ENCODE measurements at regions not wholly inside any gene's neighbourhood (a gene's known extent, or its start where the extent isn't known, plus 50 kb on each side); places are given as distances from the start of the nearest gene placed in this dataset.
A peak's percentile ranks its signal among the peaks of the same experiment; 100 is the strongest.

- peak; percentile 66 for DNase-seq
- H3K4me3 ChIP-seq (ENCODE audit: low read depth, low read length), result no peak overlapping the region
- H3K4me1 ChIP-seq, result peaks cover 22% of the 10 kb centered on the region
- H3K27me3 ChIP-seq, result no peaks in the 10 kb centered on the region
- no peak for TF ChIP-seq CTCF (IDR thresholded peaks at IDR 0.05; ENCODE audit: low read depth, low read length)
- no peaks in the 10 kb centered on the region for H3K36me3 ChIP-seq
- no peaks in the 10 kb centered on the region for H3K9me3 ChIP-seq
Measured at GRCh38 chr2:37837628-37838328, 87.3 kb upstream of the RMDN2 start.

GRCh38 chr2:37838541-37839167, 86.4 kb upstream of the RMDN2 start:
- Histone ChIP-seq H3K36me3 (no peaks in the 10 kb centered on the region), H3K4me1 (peaks cover 22% of the 10 kb centered on the region), H3K27me3 (no peaks in the 10 kb centered on the region), H3K4me3 (ENCODE audit: low read depth, low read length) (no peak overlapping the region), H3K9me3 (no peaks in the 10 kb centered on the region)
- no peak for TF ChIP-seq CTCF (IDR thresholded peaks at IDR 0.05; ENCODE audit: low read depth, low read length)
- DNase-seq, result peak; percentile 72

DNA sequence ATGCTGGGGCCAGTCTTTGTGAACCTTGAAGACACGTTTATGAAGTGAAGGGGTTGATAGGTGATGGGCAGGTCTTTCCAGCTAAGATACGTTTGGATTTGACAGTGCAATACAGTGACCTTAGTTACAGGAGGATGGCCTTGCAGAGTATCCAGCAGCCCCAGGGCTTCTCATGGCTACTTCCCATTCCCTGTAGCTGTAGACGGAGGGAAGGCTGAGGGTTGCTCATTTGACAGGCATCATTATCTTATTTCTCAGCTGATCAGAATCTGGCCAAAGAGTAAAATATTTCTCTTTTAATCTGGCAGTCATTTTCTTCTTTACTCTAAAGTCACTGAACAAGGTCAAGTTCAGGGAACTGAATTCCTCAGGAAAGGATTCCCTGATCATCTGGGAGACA, 85.1 kb upstream of the RMDN2 start:
- TF ChIP-seq CTCF (IDR thresholded peaks at IDR 0.05; ENCODE audit: low read depth, low read length), result no peak
- Histone ChIP-seq H3K27me3 (no peaks in the 10 kb centered on the region), H3K9me3 (no peaks in the 10 kb centered on the region), H3K4me1 (peaks cover 22% of the 10 kb centered on the region), H3K4me3 (ENCODE audit: low read depth, low read length) (no peak overlapping the region), H3K36me3 (no peaks in the 10 kb centered on the region)
- DNase-seq, result no peak

DNA sequence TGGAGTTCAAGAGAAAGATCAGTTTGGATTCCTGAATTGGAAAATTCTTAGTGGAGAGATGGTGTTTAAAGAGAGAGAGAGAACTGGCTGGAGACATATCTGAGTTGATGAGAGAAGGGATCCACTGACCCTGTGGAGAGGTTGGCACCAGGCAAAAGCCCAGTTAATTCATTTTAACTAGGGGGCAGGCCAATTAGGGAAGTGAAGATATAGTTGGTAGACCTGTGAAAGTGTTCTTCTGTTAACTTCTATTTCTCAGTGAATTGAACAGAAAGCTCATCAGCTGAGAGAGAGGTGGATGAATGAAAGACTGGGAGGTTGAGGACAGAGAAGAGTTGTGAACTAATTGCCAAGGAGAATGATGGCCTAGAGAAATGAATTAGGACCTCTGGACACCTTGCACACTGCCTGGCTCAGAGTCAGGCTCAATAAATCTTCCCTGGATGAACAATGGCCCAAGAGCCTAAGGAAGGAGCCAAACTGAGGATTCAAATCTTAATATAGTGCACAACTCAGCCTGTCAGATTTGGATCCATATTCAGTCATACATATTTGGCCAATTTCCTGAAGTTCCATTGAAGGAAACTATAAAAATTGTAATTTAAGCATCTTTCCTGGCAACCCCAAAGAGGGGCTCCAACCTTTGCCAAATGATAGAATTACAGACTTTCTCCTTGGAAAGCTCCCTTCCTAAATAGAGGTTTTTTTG, 82.2 kb upstream of the RMDN2 start:
- Histone ChIP-seq H3K4me1 (peaks cover 16% of the 10 kb centered on the region), H3K9me3 (no peaks in the 10 kb centered on the region), H3K4me3 (ENCODE audit: low read depth, low read length) (no peak overlapping the region), H3K36me3 (no peaks in the 10 kb centered on the region), H3K27me3 (no peaks in the 10 kb centered on the region)
- no peak for DNase-seq
- TF ChIP-seq CTCF (IDR thresholded peaks at IDR 0.05; ENCODE audit: low read depth, low read length), result no peak

GRCh38 chr2:37843556-37843955, 81.5 kb upstream of the RMDN2 start:
- Histone ChIP-seq H3K36me3 (no peaks in the 10 kb centered on the region), H3K4me3 (ENCODE audit: low read depth, low read length) (no peak overlapping the region), H3K4me1 (peaks cover 12% of the 10 kb centered on the region), H3K9me3 (no peaks in the 10 kb centered on the region), H3K27me3 (no peaks in the 10 kb centered on the region)
- no peak for DNase-seq
- no peak for TF ChIP-seq CTCF (IDR thresholded peaks at IDR 0.05; ENCODE audit: low read depth, low read length)

DNA sequence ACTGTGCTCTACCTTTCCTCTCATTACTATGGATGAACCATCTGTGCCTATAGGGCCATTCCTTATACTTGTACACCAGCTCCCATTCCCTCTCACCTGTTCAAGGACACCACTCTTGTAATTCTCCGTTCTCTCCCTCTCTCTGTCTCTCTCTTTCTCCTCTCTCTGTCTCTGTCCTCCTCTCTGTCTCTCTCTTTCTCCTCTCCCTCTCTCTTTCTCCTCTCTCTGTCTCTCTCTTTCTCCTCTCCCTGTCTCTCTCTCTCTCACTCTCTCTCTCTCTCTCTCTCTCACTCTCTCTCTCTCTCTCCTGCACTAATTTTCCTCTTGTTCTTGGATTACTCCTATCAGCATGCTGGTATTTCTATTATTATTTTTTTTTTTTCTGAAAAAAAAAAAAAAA, 78.9 kb upstream of the RMDN2 start:
- no peaks in the 10 kb centered on the region for H3K27me3 ChIP-seq
- H3K9me3 ChIP-seq, result no peaks in the 10 kb centered on the region
- DNase-seq, result no peak
- no peak for TF ChIP-seq CTCF (IDR thresholded peaks at IDR 0.05; ENCODE audit: low read depth, low read length)
- no peaks in the 10 kb centered on the region for H3K36me3 ChIP-seq
- H3K4me3 ChIP-seq (ENCODE audit: low read depth, low read length), result no peak overlapping the region
- peaks cover 7% of the 10 kb centered on the region; the same call in 1 of the 2 replicates for H3K4me1 ChIP-seq

All from BE2C (cell line).